ENCODE measurements at regions not wholly inside any gene's neighbourhood (a gene's known extent, or its start where the extent isn't known, plus 50 kb on each side); places are given as distances from the start of the nearest gene placed in this dataset.

- no peak for DNase-seq
Measured at GRCh38 chr4:110900213-110900769, 277.4 kb upstream of the PITX2 start.

- no peak for DNase-seq
Measured at GRCh38 chr4:110902500-110902899, 279.6 kb upstream of the PITX2 start.

GRCh38 chr4:110904435-110905065, 281.7 kb upstream of the PITX2 start:
- DNase-seq: no peak

- DNase-seq: no peak
Measured at GRCh38 chr4:110905367-110905766, 282.5 kb upstream of the PITX2 start.

GRCh38 chr4:110907801-110908313, 285.0 kb upstream of the PITX2 start:
- no peak for DNase-seq

GRCh38 chr4:110914791-110915190, 291.9 kb upstream of the PITX2 start:
- DNase-seq: no peak

GRCh38 chr4:110915301-110915700, 292.4 kb upstream of the PITX2 start:
- DNase-seq: no peak

GRCh38 chr4:110916505-110916904, 293.6 kb upstream of the PITX2 start:
- no peak for DNase-seq

- no peak for DNase-seq
Measured at GRCh38 chr4:110917835-110918234, 295.0 kb upstream of the PITX2 start.

- DNase-seq: no peak
Measured at GRCh38 chr4:110920990-110921389, 298.1 kb upstream of the PITX2 start.

- DNase-seq: no peak
Measured at GRCh38 chr4:110924761-110925160, 301.9 kb upstream of the PITX2 start.

- DNase-seq: no peak
Measured at GRCh38 chr4:110926841-110927400, 304.0 kb upstream of the PITX2 start.

- DNase-seq: no peak
Measured at GRCh38 chr4:110933341-110933740, 310.5 kb upstream of the PITX2 start.

- DNase-seq: no peak
Measured at GRCh38 chr4:110944501-110944900, 321.6 kb upstream of the PITX2 start.

GRCh38 chr4:110945600-110945999, 322.7 kb upstream of the PITX2 start:
- DNase-seq: no peak

GRCh38 chr4:110949542-110949941, 326.7 kb upstream of the PITX2 start:
- no peak for DNase-seq

- no peak for DNase-seq
Measured at GRCh38 chr4:110950731-110951130, 327.9 kb upstream of the PITX2 start.

GRCh38 chr4:110953191-110953590, 330.3 kb upstream of the PITX2 start:
- DNase-seq: no peak

GRCh38 chr4:110953898-110954297, 331.0 kb upstream of the PITX2 start:
- DNase-seq: no peak

GRCh38 chr4:110955748-110956147, 332.9 kb upstream of the PITX2 start:
- DNase-seq: no peak

GRCh38 chr4:110959041-110959643, 336.3 kb upstream of the PITX2 start:
- DNase-seq: no peak

- DNase-seq: no peak
Measured at GRCh38 chr4:110961066-110961465, 338.2 kb upstream of the PITX2 start.

- no peak for DNase-seq
Measured at GRCh38 chr4:110962616-110963015, 339.7 kb upstream of the PITX2 start.

GRCh38 chr4:110963662-110964280, 340.9 kb upstream of the PITX2 start:
- DNase-seq: no peak

Measured in femur (tissue), 1 donor.